ENCODE measurements at regions not wholly inside any gene's neighbourhood (a gene's known extent, or its start where the extent isn't known, plus 50 kb on each side); places are given as distances from the start of the nearest gene placed in this dataset.

- intact Hi-C loops (cut with DNase I; ENCODE audit: low total_unique reads) = no loop called here
- no peak overlapping the region for H3K27ac ChIP-seq
- no peaks in the 10 kb centered on the region for H3K27me3 ChIP-seq (replicated peaks in 1 of 7)
- WGBS, 5 donors = 88 to 95% (median 94%) methylated on average over 19 of the region's 19 CpGs
- H3K36me3 ChIP-seq = no peaks in the 10 kb centered on the region
- H3K9me3 ChIP-seq = no peaks in the 10 kb centered on the region
- no peak for TF ChIP-seq POLR2AphosphoS5 (IDR thresholded peaks at IDR 0.05)
- no peak for TF ChIP-seq POLR2A (IDR thresholded peaks at IDR 0.05)
- no peak for TF ChIP-seq CTCF (IDR thresholded peaks at IDR 0.05 in 8 of 11, conservative IDR thresholded peaks at IDR 0.05 in 3 of 11)
- DNase-seq = no peak
- H3K4me1 ChIP-seq = no peaks in the 10 kb centered on the region
- H3K4me3 ChIP-seq = no peak overlapping the region
Measured at GRCh38 chr6:2414885-2415547, 169.6 kb upstream of the GMDS start.

DNA sequence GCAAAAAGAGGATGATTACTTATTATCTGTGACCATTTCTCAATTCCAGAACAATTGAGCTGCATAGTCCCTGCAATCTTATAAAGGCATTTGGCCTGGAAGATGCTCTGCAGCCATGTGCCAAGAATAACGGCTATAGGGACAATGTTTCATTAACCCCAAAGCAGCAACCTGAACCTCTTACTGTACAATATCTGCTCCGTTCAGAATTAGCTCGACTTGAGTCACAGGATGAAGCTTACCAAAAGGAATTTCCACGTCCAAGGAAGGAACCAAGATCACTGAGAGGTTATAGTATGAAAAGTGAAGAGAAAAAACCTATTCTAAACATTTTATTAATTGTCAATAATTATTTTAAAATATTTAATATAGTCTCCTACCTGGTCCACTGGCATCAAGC lies 167.3 kb upstream of the GMDS start:
- Histone ChIP-seq H3K27me3 (replicated peaks in 1 of 7) (no peaks in the 10 kb centered on the region), H3K27ac (no peak overlapping the region), H3K4me3 (no peak overlapping the region), H3K36me3 (no peaks in the 10 kb centered on the region), H3K4me1 (no peaks in the 10 kb centered on the region), H3K9me3 (no peaks in the 10 kb centered on the region)
- WGBS, 5 donors = 78 to 92% (median 89%) methylated on average over 4 of the region's 4 CpGs
- TF ChIP-seq CTCF (IDR thresholded peaks at IDR 0.05 in 8 of 11, conservative IDR thresholded peaks at IDR 0.05 in 3 of 11) = no peak
- no peak for TF ChIP-seq POLR2A (IDR thresholded peaks at IDR 0.05)
- TF ChIP-seq POLR2AphosphoS5 (IDR thresholded peaks at IDR 0.05) = no peak
- DNase-seq = no peak
- intact Hi-C loops (cut with DNase I; ENCODE audit: low total_unique reads) = no loop called here

- no peak for DNase-seq
- 73 to 90% (median 82%) methylated on average over 7 of the region's 7 CpGs for WGBS, 5 donors
- no peak for TF ChIP-seq CTCF (IDR thresholded peaks at IDR 0.05 in 8 of 11, conservative IDR thresholded peaks at IDR 0.05 in 3 of 11)
- Histone ChIP-seq H3K27ac (no peak overlapping the region), H3K4me1 (no peaks in the 10 kb centered on the region), H3K9me3 (no peaks in the 10 kb centered on the region), H3K27me3 (replicated peaks in 1 of 7) (no peaks in the 10 kb centered on the region), H3K4me3 (no peak overlapping the region), H3K36me3 (no peaks in the 10 kb centered on the region)
- intact Hi-C loops (cut with DNase I; ENCODE audit: low total_unique reads) = no loop called here
Measured at GRCh38 chr6:2410656-2411380, 165.4 kb upstream of the GMDS start.

DNA sequence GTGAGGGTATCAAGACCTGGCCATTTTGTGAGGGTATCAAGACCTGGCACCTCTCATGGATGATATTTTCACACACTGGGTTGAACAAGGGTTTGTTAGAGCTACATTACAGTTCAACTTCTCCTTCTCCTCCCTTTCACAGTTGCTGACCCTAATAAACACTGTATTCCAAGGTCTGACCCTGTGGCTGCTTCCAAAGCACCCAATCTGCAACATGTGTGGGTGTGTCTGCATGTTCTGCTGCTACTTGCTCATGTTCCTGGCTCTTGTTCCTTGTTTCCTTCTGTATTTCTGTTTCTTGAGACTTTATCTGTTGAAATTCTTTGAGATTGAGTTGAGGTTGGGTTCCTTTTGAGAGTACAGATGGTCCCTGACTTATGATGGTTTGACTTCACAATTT lies 162.1 kb upstream of the GMDS start:
- intact Hi-C loops (cut with DNase I; ENCODE audit: low total_unique reads) = no loop called here
- no peak overlapping the region for H3K27ac ChIP-seq

More for the DNA sequence above, 162.1 kb upstream of the GMDS start:
- no peaks in the 10 kb centered on the region for H3K4me1 ChIP-seq
- H3K27me3 ChIP-seq (replicated peaks in 1 of 7) = no peaks in the 10 kb centered on the region
- H3K36me3 ChIP-seq = no peaks in the 10 kb centered on the region
- H3K9me3 ChIP-seq = no peaks in the 10 kb centered on the region
- H3K4me3 ChIP-seq = no peak overlapping the region
- DNase-seq = no peak
- TF ChIP-seq POLR2AphosphoS5 (IDR thresholded peaks at IDR 0.05) = no peak
- no peak for TF ChIP-seq CTCF (IDR thresholded peaks at IDR 0.05 in 8 of 11, conservative IDR thresholded peaks at IDR 0.05 in 3 of 11)
- no peak for TF ChIP-seq POLR2A (IDR thresholded peaks at IDR 0.05)
